ENCODE measurements at regions not wholly inside any gene's neighbourhood (a gene's known extent, or its start where the extent isn't known, plus 50 kb on each side); places are given as distances from the start of the nearest gene placed in this dataset.

DNA sequence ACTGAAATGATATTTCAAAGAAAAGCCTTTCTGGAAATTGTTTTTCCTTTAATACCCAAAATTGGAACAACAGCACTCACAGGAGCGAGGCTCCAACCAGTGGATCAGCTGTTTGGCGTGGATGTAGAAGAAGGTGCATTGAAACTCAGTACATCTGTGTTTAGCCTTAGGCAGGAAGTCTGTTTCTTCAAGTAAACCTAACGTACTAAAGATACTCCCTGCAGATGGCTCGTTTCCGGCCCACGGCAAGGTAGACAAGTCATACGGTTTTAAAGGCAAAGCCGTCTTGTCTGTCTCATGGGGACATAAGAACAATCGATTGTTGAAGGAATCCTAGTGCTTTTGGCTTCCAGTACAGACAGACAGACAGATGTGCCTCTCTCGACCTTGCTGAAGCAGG, 50.0 kb upstream of the CLCN4 start:
- TF ChIP-seq, protein P1, sequence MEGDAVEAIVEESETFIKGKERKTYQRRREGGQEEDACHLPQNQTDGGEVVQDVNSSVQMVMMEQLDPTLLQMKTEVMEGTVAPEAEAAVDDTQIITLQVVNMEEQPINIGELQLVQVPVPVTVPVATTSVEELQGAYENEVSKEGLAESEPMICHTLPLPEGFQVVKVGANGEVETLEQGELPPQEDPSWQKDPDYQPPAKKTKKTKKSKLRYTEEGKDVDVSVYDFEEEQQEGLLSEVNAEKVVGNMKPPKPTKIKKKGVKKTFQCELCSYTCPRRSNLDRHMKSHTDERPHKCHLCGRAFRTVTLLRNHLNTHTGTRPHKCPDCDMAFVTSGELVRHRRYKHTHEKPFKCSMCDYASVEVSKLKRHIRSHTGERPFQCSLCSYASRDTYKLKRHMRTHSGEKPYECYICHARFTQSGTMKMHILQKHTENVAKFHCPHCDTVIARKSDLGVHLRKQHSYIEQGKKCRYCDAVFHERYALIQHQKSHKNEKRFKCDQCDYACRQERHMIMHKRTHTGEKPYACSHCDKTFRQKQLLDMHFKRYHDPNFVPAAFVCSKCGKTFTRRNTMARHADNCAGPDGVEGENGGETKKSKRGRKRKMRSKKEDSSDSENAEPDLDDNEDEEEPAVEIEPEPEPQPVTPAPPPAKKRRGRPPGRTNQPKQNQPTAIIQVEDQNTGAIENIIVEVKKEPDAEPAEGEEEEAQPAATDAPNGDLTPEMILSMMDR (IDR thresholded peaks at IDR 0.05; ENCODE audit: low read depth, low read length), result no peak
- DNase-seq (ENCODE audit: extremely low read depth, low read depth), result no peak

Data from AG09319 (cell line).